ENCODE measurements at regions not wholly inside any gene's neighbourhood (a gene's known extent, or its start where the extent isn't known, plus 50 kb on each side); places are given as distances from the start of the nearest gene placed in this dataset.

DNA sequence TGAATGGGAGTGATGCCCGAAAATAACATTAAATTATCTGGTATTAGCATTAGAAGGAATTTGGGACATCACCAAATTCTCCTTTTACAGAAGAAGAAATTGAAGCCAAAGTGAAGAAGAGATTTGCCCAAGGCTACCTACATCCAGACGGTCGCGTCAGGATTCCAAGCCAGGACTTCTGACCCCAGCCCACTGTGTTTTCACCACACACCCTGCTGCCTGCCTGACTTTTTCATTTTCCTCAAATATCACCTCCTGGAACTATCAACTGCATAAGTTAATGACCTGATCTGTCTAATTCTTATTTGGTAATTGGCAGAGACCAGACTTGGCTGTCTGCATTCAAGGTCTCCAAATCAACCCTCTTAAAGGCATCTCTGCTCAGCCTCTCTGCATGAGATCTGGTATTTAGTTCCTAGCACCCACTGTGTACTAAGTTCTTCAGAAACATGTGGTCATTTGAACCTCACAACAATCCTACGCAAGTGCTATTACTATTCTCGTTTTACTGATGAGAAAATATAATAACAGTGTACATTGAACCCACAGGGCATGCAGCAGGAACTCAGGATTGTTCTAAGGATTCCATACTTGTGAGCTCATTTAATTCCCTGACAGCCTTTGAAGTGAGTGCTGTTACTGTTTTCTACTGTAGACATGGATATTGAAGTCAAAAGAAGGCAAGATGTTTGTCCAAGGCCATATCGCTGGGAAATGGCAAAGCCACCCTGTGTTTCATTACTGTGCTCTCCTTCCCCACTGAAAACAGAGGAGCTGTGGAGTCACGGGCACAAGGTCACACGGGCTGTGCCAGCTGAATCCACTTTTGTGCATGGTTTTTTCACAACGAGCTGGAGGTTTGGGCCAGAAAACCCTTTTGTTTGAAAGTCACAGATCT lies 195.2 kb upstream of the C1QTNF7 start:
- DNase-seq = peak in 1 of 2 experiments; percentile 40

DNA sequence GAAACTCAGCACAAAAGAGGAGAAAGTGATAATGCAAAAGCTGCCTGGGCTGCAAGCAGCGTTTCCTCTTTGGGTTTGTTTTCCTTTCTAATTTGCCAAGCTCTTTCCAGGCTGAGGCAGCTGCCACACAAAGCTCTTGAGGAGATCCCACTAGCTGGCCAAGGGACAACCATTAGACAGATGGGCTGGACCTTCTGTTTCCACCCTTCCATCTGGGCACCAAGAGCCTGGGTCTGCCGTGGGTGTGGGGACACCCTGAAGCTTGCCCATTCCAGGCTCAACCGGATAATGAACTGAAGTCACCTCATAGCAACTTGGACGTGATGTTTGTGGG lies 194.6 kb upstream of the C1QTNF7 start:
- DNase-seq = peak; percentile 88 to 95

DNA sequence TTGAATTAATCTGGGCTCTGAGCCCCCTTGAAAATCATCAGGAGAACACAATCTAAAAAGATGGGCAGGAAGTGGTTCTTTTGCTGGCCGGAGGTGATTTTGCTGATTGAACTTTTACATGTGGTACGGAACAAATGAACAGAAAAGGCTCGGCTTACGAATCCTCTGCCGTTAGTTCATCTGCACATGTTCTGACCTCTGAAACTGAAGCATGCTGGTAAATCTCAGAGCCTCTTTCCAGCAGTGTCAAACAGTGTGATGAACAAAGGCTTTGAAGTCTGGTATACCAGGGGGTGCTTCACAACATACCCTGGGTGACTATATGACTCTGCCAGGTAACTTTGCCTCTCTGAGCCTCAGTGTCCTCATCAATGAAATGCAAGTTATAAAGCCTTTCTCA lies 194.2 kb upstream of the C1QTNF7 start:
- DNase-seq = no peak

DNA sequence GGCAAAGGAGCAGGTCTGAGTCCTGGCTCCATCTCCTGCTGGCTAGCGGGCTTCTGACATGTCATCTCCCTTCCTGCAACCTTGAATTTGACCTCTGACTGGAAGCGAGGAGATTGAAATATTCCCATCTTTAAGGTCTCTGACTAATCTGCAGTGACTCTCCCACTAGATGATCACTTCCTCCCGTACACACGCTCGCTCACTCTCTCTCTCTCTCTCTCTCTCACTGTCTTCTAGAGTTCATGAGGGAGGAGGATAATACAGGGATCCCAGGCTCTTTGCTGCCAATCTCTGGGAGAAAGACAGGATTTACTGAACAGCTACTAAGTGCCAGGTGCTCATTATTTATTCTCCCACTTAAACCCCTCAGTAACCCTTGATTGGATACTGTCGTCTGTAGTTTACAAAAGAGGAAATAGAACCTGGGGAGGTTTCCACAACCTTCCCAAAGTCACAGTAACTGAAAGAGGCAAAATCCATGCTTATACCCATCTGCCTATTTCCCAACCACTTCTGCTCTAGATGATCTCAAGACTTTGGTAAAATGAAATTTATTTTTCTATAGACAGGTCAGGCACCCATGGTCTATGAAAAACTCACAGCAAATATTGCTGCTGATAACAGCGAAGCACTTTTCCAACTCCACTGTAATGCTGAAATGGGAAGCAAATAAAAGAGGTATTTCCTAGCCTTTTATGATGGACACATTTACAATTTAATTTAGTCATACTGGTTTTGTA lies 193.5 kb upstream of the C1QTNF7 start:
- no peak for DNase-seq

DNA sequence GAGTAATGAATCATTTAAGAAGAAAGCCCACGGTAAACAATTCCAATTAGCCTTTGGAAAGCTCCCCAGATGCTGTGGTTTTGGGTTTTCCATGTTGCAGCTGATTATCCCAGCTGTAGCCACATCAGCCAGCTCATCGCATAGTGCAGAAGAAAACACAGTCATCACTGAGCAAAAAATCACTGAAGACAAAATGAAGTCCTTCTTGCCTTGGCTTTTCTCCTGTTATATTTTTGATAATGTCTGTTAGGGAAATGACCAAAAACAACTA lies 193.0 kb upstream of the C1QTNF7 start:
- no peak for DNase-seq

DNA sequence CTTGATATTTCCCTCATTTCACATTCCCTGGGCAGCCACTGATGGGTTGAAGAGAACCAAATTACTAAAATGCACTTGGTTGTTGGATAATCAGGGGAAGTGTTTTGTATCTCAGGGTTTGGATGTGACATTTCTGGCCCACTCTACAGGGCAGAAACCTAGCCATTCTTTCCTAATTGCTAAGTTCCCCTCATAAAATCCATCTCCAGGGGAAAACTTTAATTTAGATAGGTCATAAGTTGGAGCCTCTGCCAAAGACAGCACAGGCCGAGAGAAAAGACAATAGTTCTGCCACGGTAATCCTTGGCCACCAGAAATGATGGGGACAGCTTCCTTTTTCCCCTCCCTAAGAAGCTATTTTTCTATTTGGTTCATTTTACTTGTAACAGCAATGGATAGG lies 192.7 kb upstream of the C1QTNF7 start:
- no peak for DNase-seq

DNA sequence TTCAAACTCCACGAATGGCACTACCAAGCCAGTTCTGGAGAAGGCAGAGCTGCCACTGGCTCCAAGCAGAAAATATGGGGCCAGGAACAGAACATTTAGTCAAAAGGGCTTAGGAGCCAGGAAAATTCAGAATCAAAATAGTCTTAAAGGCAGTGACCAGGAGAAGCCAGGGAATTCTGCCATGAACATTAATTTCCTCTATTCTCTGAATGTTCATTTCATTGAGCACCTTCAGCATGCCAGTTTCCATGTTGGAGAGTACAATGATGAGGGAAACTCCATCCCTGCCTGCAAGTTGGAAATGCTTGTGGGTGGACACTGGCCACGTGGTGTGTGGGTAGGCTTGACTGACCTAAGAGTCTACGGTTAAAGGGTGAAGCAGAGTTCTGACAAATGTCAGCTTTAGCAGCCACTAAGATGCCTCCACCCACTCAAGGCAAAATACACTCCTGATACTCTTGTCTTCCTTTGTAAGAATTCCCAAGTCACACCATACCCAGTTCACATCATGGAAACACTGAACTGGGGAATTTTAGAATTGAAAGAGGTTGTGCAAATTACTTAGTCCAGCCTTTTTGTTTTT lies 190.1 kb upstream of the C1QTNF7 start:
- DNase-seq = no peak

DNA sequence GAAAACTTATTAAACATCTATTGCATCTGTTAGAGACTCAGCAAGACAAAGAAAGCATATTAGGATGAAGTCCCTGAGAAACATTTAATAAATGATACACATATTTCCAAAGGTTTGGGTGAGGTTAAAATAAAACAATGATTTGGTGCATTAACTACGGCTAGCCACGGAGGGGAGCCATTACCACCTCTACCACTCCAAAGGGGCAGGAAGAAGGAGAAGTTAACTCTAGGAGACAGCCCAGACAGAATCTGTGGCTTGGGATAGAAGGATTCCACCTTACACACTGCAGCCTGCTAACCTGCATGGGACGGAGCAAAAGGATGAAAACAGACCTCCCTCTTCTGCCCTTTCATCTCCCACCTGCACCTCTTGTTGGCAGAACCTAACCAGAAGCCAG lies 189.1 kb upstream of the C1QTNF7 start:
- peak in 1 of 2 experiments; percentile 47 for DNase-seq

DNA sequence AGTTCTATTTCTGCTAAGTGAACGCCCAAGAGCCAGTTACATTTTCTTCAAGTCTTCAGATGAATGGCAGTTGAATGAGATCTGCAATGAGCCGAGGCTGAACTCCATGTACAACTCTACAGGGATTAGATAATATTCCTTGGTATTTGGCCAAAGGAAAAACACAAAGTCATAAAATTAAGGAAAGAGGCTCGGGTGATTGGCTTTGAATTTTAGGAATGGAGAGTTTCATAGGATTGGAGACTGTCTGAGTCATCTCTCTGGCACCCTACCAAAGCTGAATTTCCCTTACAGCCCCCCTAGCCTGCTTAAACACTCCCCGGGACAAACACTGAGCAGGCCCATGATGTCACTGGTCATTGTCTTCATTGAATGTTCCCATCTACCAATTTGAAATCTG lies 188.0 kb upstream of the C1QTNF7 start:
- no peak for DNase-seq

DNA sequence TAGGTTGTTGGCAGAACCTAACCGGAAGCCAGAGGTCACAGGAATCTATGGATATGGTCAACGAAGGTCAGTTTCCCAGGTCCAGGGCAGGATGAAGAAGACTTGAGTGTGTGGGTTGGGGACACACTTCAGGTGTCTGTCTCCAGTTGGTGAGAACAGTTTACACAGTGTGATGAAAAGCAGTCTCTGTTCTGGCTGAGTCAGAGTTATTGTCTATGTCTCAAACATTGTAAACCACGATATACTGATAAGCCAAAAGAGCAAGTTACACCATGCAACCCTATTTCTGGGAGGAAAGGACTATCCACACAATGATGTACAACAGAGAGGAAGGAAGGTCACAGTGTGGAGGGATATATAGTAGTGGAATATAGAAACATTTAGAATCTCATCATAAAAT lies 187.1 kb upstream of the C1QTNF7 start:
- DNase-seq = no peak

DNA sequence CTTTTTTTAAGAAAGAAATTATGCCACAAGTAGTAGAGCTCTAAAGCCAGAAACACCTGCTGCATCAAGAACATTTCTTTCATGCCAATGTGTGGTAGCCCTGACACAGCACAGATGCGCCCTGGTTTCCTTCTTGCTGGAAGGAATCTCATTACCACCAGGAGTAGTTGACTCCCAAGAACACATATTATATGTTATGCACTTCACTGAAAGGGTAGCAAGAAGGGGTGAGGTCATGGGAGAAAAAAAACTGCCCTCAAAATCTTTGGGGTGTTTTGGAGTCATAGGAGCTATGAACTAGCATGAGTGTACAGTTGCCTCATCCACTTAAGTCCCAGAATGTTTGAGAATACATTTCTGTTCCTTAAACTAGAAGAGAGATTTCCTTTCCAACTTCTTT lies 185.8 kb upstream of the C1QTNF7 start:
- no peak for DNase-seq

DNA sequence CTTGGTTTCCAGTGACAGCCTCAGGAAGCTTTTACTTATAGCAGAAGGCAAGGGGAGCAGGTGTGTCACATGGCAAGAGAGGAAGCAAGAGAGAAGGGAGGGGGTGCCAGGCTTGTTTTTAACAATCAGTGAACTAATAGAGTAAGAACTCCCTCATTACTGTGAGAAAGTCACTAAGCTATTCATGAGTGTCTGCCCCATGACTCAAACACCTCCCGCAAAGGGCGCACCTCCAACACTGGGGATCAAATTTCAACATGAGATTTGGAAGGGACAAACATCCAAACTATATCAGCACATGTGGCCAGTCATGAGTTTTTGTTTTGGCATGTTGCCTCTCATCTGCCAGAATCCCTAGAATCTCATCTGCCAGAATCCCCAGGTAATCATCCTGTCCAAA lies 183.5 kb upstream of the C1QTNF7 start:
- DNase-seq = peak in 1 of 2 experiments; percentile 5

DNA sequence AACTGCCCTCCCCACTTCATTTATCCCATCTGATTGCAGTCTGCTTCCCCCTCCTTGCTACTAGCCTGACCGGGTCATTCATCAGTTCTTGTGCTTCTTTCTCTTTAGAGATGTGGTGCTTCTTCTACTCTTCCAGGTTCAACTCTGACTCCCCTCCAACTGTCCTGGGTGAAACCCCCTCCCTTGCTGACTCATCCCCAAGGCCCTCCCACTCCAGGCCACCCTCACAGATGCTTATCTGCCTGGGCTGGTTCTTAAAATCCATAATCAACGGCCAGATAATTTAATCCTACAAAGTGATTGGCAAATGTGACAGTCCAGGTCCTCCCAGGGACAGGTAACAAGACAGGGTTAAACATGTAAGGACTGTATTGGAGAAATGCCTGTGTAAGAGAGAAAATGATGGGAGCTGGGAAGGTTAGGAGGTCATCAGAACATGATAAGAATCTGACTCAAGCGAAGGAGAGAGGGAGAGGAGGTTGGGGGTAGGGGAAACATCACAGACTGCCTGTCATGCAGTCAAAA lies 182.8 kb upstream of the C1QTNF7 start:
- no peak for DNase-seq

DNA sequence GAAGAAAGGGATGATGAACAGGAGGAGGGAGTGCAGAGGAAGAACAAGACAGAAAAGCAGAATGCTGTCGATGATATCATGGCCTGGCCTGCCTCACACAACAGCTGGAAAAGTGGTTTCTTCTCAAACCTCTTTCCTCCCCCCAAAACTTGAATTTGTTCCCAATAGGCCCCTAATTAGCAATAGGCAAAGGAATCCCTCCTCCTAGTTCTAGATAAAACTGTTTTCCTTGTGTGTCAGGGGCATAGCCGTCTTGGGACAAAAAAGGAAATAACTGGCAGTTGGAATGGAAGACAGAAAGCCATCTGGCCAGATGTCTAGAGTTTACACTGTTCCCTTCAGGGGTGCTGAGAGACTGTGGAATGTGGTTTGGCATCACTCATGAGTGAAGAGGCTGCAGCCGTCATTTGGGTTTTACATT lies 177.8 kb upstream of the C1QTNF7 start:
- DNase-seq = no peak

DNA sequence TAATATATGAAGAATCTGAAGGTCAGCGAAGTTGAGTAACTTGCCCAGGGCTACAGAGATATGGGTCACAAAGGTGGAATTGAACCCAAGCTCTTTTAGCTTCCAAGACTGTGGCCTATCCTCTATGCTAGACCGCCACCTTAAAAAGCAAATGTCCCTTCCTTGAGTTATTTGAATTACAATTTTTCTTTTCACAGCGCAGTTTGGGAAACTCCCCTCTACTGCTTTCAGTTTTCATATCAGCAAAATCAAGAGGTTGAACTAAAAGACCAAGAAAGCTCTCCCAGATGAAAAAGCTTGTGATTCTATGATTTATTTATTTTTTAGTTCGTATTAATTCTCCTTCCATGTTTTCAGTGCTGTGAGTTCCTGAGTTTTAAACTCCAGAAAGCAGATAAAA lies 174.5 kb upstream of the C1QTNF7 start:
- no peak for DNase-seq

DNA sequence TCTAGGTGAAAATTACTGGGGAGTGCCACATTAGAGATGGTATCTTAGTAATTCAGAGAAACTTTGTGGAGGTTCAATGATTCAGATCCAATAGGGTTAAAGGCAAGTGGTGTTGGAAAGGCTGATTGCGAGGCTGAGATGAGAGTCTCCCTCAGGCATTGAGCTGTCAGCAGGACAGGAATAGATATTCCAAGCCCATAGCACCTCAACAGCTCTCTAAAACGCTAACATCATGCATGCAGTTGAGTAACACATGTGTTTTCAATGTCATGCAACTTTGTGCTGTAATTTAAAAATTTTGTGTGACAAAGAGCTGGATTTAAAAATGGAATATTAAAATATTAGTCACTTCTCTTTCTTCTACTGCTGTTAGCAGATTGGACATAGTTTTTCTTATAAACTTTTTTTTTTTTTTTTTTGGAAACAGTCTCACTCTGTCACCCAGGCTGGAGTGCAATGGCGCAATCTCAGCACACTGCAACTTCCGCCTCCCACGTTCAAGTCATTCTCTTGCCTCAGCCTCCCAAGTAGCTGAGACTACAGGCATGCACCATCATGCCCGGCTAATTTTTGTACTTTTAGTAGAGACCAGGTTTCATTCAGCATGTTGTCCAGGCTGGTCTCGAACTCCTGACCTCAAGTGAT lies 173.5 kb upstream of the C1QTNF7 start:
- no peak for DNase-seq

DNA sequence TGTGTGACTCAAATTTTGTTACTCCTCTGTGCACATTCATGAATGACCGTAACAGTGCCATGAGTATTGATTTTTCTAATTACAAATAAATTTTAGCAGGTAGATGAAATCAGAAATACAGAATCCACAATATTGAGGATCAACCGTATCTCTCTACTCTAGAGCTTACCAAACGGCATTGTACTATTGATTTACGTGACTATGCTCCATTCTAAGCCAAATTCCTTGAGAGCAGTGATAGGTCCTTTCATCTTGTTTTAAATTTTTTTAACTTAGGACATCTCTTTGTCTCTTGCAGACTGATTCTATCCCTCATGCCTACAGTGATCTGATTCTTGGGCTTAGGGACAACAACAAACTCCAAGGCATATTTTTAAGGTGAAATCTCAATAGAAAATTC lies 172.3 kb upstream of the C1QTNF7 start:
- no peak for DNase-seq

DNA sequence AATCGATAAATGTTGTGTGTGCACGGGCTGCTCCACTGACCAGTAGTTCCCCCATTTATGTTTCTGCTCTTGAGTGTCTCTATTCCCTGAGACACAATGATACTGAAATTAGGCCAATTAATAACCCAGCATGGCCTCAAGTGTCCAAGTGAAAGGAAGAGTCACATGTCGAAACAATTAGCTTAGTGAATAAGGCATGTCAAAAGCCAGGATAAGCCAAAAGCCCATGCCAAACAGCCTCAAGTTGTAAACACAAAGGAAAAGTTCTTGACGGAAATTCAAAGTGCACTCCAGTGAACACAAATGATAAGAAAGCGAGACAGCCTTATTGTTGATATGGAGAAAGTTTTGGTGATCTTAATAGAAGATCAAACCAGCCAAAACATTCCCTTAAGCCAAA lies 167.1 kb upstream of the C1QTNF7 start:
- no peak for DNase-seq

DNA sequence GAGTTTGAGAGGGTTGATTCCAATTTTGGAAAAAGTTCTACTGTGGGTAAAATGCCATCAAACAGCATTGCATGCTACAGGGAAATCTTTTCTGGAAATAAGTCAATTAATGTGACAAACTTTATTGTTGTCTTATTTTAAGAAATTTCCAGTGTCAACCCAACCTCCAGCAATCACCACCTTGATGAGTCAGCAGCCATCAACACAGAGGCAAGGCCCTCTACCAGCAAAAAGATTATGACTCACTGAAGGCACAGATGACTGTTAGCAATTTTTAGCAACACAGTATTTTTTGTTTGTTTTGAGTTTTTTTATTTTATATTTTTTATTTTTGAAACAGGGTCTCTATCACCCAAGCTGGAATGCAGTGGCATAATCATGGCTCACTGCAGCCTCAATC lies 165.4 kb upstream of the C1QTNF7 start:
- no peak for DNase-seq

DNA sequence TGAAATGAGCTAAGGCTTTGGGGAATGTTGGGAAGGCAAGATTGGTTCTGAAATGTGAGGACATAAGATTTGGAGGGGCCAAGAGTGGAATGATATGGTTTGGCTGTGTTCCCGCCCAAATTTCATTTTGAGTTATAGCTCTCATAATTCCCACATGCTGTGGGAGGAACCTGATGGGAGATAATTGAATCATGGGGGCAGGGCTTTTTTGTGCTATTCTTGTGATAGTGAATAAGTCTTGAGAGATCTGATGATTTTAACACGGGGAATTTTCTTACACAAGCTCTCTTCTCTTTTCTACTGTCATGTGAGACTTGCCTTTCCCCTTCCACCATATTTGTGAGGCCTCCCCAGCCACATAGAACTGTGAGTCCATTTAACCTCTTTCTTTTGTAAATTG lies 157.6 kb upstream of the C1QTNF7 start:
- DNase-seq = no peak

DNA sequence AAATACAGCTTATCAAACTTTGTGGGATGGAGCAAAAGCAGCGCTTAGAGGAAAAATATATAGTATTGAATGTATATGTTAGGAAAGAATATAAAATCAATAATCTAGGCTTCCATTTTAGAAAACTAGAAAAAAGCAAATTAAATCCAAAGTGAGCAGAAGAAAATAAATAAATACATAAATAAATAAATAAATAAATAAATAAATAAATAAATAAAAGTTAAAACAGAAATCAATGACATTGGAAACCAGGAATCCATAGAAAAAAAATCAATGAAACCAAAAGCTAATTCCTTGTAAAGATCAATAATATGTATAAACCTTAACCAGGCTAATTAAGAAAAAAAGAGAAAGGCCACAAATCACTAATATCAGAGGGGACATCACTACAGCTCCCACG lies 141.8 kb upstream of the C1QTNF7 start:
- DNase-seq = no peak

DNA sequence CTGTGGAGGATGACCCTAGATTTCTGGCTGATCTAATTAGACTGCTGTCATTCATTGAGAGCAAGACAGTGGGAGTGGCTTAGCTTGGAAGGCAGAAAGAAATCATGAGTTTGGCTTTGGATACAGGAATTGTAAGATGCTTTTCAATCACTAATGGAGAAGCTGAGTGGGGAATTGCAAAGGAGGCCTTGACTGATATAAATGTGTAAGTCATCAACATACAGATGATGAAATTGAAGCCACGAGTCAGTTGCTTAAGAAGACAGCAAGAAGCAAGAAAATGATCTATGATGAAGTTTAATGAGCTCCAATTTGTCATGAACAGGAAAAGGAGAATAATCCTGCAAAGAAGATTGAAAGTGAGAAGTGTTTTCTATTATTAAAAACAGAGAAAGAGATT lies 136.7 kb upstream of the C1QTNF7 start:
- no peak for DNase-seq

DNA sequence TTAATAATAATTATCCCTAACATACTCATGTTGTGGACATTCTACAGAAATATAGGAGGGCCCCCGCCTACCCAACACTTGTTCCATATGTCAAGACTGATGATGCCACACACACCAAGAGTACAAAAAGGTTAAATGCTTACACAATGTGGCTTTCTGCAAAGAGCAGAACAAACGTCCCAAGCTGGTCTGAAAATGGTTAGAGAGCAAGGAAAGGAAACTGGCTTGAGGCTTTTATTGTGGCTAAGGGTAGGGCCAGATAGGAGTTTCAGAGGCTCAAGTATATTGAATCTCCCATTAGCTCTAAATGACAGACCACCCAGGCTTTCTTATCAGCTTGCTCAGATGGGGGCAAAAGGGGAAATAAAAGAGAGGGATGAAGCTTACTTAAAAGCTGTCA lies 134.1 kb upstream of the C1QTNF7 start:
- no peak for DNase-seq

DNA sequence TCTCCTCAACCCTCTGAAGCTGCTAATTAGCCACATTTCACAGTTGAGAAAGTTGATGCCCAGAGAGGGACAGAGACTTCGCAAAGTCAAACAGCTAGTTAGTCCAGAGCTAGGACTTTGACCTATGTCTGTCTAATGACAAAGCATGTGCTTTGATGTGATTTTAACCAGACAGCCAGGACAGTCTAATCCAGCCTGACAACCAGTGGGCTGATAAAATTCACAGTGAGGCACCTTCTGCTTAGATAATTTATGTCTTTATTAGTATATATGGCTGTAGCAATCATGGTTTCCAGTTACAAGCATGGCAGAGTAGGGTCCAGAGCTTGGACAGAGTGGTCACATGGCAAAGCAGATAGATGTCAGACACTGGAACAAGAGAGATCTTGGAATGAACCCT lies 133.6 kb upstream of the C1QTNF7 start:
- DNase-seq = no peak
